ENCODE measurements at regions not wholly inside any gene's neighbourhood (a gene's known extent, or its start where the extent isn't known, plus 50 kb on each side); places are given as distances from the start of the nearest gene placed in this dataset.

GRCh38 chr10:78750418-78750817 lies 318.3 kb upstream of the ZMIZ1 start:
- no peak for DNase-seq

- no peak for DNase-seq
These were observed 317.1 kb upstream of the ZMIZ1 start for GRCh38 chr10:78751716-78752115.

GRCh38 chr10:78752221-78752620 lies 316.5 kb upstream of the ZMIZ1 start:
- no peak for DNase-seq

GRCh38 chr10:78752708-78753107 lies 316.1 kb upstream of the ZMIZ1 start:
- no peak for DNase-seq

GRCh38 chr10:78754269-78755062 lies 314.3 kb upstream of the ZMIZ1 start:
- DNase-seq, result peak; percentile 88

- DNase-seq, result peak; percentile 46
These were observed 313.6 kb upstream of the ZMIZ1 start for GRCh38 chr10:78755063-78755701.

GRCh38 chr10:78755877-78756455 lies 312.8 kb upstream of the ZMIZ1 start:
- no peak for DNase-seq

- peak; percentile 96 for DNase-seq
These were observed 312.0 kb upstream of the ZMIZ1 start for GRCh38 chr10:78756604-78757343.

GRCh38 chr10:78757344-78757925 lies 311.3 kb upstream of the ZMIZ1 start:
- peak; percentile 90 for DNase-seq

GRCh38 chr10:78758176-78758575 lies 310.6 kb upstream of the ZMIZ1 start:
- no peak for DNase-seq

- no peak for DNase-seq
These were observed 309.2 kb upstream of the ZMIZ1 start for GRCh38 chr10:78759456-78760120.

- DNase-seq, result no peak
These were observed 308.1 kb upstream of the ZMIZ1 start for GRCh38 chr10:78760463-78761310.

- DNase-seq, result no peak
These were observed 307.4 kb upstream of the ZMIZ1 start for GRCh38 chr10:78761311-78761781.

GRCh38 chr10:78762086-78762630 lies 306.6 kb upstream of the ZMIZ1 start:
- peak; percentile 49 for DNase-seq

- DNase-seq, result no peak
These were observed 305.5 kb upstream of the ZMIZ1 start for GRCh38 chr10:78763234-78763633.

- no peak for DNase-seq
These were observed 304.9 kb upstream of the ZMIZ1 start for GRCh38 chr10:78763651-78764395.

GRCh38 chr10:78764436-78764835 lies 304.3 kb upstream of the ZMIZ1 start:
- DNase-seq, result no peak

GRCh38 chr10:78764846-78765430 lies 303.8 kb upstream of the ZMIZ1 start:
- no peak for DNase-seq

- no peak for DNase-seq
These were observed 302.9 kb upstream of the ZMIZ1 start for GRCh38 chr10:78765726-78766335.
